ENCODE measurements at regions not wholly inside any gene's neighbourhood (a gene's known extent, or its start where the extent isn't known, plus 50 kb on each side); places are given as distances from the start of the nearest gene placed in this dataset.
"Not testable (repeated sequence)": the region's sequence is repeated elsewhere in the genome, so short reads cannot be mapped to it uniquely, and the experiment has no call there.

- not testable (repeated sequence) for TF ChIP-seq POLR2A, CTCF (IDR thresholded peaks at IDR 0.05)
Observed at GRCh38 chr5:142208244-142208643, 99.7 kb downstream of the NDFIP1 start.

Data from adrenal gland (tissue), 5 donors.